ENCODE measurements at regions not wholly inside any gene's neighbourhood (a gene's known extent, or its start where the extent isn't known, plus 50 kb on each side); places are given as distances from the start of the nearest gene placed in this dataset.

- DNase-seq: no peak
These were observed 466.0 kb downstream of the RIT2 start for GRCh38 chr18:42649331-42650035.

DNA sequence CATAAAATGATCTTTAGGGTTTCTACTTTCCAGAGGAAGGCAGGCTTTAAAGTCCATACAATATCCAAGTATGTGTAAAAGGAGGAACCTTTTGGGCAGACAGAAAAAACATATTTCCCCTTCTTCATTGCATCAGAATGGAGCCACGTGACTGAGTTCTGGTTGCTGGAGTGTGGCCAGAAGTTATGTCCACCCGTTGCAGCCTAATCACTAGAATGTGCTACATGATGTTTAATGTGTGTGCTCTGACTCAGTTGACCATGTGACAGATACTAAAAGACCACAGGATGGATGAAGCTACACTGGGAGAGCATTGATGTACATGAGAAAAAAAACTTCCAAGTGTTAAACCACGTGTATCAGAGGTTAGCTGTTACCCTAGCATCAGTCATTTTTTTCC, 460.9 kb downstream of the RIT2 start:
- DNase-seq: no peak

DNA sequence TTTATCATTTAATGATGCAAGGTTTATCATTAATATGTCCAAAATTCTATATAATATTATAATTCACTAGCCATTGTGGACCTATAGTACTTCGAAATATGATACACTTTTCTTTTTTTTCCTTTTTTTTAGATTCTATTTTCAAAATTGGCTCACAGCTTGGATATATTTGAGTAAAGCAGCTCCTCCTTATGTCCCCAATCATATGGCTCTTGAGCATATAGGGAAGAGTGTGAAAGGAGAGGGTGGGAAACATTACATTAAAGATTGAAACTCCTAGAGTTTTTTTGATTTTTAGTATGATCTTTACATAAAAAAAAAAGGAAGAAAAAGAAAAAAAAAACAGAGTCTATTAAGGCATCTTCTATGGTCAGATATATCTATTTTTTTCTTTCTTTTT, 457.9 kb downstream of the RIT2 start:
- no peak for DNase-seq

DNA sequence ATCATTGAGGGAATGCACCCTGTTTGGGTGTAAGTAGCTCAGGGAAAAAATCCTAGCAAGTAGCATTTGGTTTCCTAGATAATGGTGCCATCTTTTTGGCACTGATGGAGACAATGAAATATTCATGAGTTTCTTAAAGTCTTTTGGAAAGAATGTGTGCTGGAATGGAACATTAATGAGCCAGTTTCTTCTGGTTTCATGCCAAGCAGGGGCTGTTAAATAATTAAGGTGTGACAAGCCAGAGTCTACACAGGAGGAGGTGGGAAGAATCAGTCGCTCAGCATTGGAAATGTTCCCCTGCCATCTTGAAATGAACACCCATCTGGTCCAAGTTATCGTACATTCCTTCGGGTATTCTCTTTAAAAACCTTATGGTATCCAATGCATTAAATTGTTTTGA, 457.3 kb downstream of the RIT2 start:
- no peak for DNase-seq

DNA sequence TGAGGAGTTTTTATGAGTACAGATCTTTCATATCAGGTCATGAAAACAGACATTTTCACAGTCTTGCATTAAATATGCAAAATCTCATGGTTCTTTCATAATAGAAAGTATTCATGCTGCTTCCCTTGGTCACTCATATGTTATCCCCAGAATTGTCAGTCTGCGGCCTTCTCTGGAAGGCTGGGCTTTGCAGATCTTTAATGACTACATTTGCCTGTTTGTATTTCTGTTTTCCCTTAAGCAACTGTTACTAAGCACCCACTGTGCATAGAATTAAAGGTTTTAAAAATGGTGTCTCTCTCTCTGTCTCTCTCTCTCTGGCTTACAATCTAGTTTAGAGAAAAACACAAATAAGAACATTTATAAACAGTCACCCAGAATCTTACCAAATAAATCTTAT, 456.3 kb downstream of the RIT2 start:
- no peak for DNase-seq

DNA sequence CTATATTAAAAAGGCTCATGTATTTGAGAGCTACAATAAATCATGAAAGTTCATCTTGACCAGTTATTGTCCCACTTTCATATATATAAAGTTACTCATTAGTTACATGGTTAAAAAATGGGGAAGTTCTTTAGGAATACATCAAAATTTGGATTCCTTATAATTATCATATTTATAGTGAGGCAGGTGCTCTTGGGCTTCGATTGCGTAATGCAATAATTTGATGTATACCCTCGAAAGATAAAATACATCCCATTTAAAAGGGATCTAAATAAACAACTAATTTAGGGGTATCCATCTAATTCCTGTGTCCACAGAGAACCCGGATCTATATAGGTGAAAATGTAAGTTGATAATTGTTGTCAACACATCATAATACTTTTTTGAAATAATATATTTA, 444.6 kb downstream of the RIT2 start:
- no peak for DNase-seq

DNA sequence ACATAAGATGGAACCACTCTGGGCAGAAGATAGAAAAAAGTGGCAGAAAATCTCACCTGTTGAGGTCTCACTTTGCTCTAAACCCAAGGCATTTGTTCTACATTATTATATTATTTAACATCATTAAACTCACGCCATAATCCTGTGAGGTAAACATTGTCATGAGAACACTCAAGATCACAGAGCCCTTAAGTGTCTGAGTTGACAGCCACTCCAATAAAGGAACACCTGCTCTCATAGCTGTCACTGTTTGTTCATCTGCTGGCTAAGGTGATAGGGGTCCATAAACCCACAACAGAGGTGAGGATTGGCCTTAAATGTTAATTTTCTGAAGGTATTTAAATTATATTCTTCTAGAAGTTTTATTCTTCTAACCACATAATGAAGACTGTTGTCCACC, 439.7 kb downstream of the RIT2 start:
- DNase-seq: no peak

DNA sequence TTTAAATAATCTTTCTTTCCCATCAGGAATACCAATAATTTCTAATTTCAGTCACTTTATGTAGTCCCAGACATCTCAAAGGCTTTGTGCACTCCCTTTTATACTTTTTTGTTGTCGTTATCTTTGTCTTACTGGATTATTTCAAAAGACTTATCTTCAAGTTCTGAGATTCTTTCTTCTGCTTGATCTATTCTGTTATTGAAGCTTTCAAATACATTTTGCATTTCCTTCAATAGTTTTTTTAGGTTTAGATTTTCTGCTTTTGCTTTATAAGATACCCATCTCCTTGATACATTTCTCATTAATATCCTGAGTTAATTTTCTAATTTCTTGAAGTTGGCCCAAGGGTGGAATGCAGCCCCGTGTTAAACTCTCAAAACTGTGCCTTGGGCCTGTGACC, 432.4 kb downstream of the RIT2 start:
- no peak for DNase-seq

DNA sequence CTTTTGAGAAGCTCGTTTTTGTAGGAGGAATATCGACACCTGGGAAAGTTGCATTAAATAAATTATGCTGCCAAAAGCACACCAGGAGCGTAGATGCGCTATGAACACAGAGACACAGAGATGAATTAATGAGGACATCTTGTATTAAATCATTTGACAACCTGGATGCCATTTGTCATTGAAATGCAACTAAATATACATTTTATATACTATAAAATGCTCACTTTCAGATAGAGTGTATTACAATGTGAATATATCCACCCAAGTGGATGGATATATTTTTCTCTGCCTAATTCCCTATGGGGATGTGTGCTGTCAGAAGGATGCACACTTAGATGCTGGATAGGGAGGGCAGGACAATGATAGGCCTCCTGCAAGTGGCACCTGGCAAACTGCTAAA, 426.2 kb downstream of the RIT2 start:
- DNase-seq: no peak
